H1 (cell line): ENCODE measurements at regions not wholly inside any gene's neighbourhood (a gene's known extent, or its start where the extent isn't known, plus 50 kb on each side); places are given as distances from the start of the nearest gene placed in this dataset.

Experiments
- HDAC2 ChIP-seq, 2 experiments: fragments of 300-600 bp in 1 of 2; sonication (generic) in 1 of 2; IDR thresholded peaks; 2 replicates each; pipeline ENCODE4 v1.6.1; 2011 to 2012; ENCODE audit warnings: low read depth in 2 of 2, low read length in 2 of 2, mild to moderate bottlenecking in 2 of 2, moderate library complexity in 2 of 2, borderline replicate concordance in 1 of 2, inconsistent platforms in 1 of 2
- RFX5 ChIP-seq: IDR thresholded peaks from 2 replicates; pipeline ENCODE4 v1.6.1; 2011; ENCODE audit warnings: low read depth, low read length, improper control_type of control experiment, borderline replicate concordance
- SRF ChIP-seq: IDR thresholded peaks from 2 replicates; pipeline ENCODE4 v1.6.1; 2011; ENCODE audit warnings: mild to moderate bottlenecking, low read depth, low read length, moderate library complexity
- TCF12 ChIP-seq: IDR thresholded peaks from 2 replicates; pipeline ENCODE4 v1.6.1; 2011; ENCODE audit warnings: low read depth, mild to moderate bottlenecking, low read length
- ZNF274 ChIP-seq: IDR thresholded peaks from 2 replicates; pipeline ENCODE4 v1.7.0; 2012; ENCODE audit warnings: low read length, borderline replicate concordance; ENCODE audit errors: extremely low read depth

- TF ChIP-seq TCF12 (no peak), RFX5 (no peak), ZNF274 (no peak), SRF (no peak), HDAC2 (IDR thresholded peaks at IDR 0.05; ENCODE audit: borderline replicate concordance in 1 of 2, low read depth in 2 of 2, low read length in 2 of 2) (no peak)
These were observed 103.8 kb upstream of the C14orf180 start (continued) for GRCh38 chr14:104475802-104476201.
